ENCODE measurements at regions not wholly inside any gene's neighbourhood (a gene's known extent, or its start where the extent isn't known, plus 50 kb on each side); places are given as distances from the start of the nearest gene placed in this dataset.

- no peak overlapping the region for H3K4me3 ChIP-seq (replicated peaks in 1 of 2; ENCODE audit: low read depth in 2 of 2, low read length in 2 of 2)
Measured at GRCh38 chrX:17298564-17298963, 76.4 kb upstream of the NHS start.

GRCh38 chrX:17299206-17299605 lies 75.8 kb upstream of the NHS start:
- TF ChIP-seq CTCF (IDR thresholded peaks at IDR 0.05; ENCODE audit: low read depth, low read length): no peak
- no peak overlapping the region for H3K4me3 ChIP-seq (replicated peaks in 1 of 2; ENCODE audit: low read depth in 2 of 2, low read length in 2 of 2)
- no peak for DNase-seq (ENCODE audit: low read depth in 2 of 2)

More at GRCh38 chrX:17298564-17298963, 76.4 kb upstream of the NHS start:
- no peak for TF ChIP-seq CTCF (IDR thresholded peaks at IDR 0.05; ENCODE audit: low read depth, low read length)
- no peak for DNase-seq (ENCODE audit: low read depth in 2 of 2)

DNA sequence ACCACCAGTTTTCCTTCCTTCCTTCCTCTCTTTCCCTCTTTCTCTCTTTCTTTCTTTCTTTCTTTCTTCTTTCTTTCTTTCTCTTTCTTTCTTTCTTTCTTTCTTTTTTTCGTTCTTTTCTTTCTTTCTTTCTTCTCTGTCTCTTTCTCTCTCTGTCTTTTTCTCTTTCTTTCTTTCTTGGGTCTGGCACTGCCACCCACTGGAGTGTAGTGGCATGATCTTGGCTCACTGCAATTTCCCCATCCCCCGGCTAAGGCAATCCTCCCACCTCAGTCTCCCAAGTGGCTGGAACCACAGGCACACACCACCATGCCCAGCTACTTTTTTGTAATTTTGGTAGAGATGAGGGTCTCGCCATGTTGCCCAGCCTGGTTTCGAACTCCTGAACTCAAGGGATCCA lies 51.6 kb upstream of the NHS start:
- TF ChIP-seq CTCF (IDR thresholded peaks at IDR 0.05; ENCODE audit: low read depth, low read length): no peak
- DNase-seq (ENCODE audit: low read depth in 2 of 2): no peak
- no peak overlapping the region for H3K4me3 ChIP-seq (replicated peaks in 1 of 2; ENCODE audit: low read depth in 2 of 2, low read length in 2 of 2)

Measured in cardiac fibroblast (primary cell).